Panc1 (cell line): ENCODE measurements at regions not wholly inside any gene's neighbourhood (a gene's known extent, or its start where the extent isn't known, plus 50 kb on each side); places are given as distances from the start of the nearest gene placed in this dataset.
"Not testable (repeated sequence)": the region's sequence is repeated elsewhere in the genome, so short reads cannot be mapped to it uniquely, and the experiment has no call there.

Experiments used
- ATAC-seq: fragments of 200-7000 bp; cut with Tn5 transposase; 2 replicates; pipeline ENCODE4 v1.9.1; 2020; ENCODE audit warnings: mild to moderate bottlenecking, moderate library complexity
- BruUV-seq: library from RNA; stranded (reverse); fragments of 400-500 nt; replicated peaks from 2 replicates; lab custom pipeline; 2021; lab: Mats Ljungman, UMichigan
- CTCF ChIA-PET: fragments of 300-600 bp; sonication (Branson Sonifier 250); formaldehyde crosslinking; loops from one replicate; lab custom pipeline; 2022; ENCODE audit warnings: antibody characterized with exemption; lab: Charles Lee
- POLR2A ChIA-PET: fragments of 300-600 bp; sonication (Branson Sonifier 250); formaldehyde crosslinking; loops from one replicate; lab custom pipeline; 2022; ENCODE audit warnings: antibody characterized with exemption; lab: Charles Lee
- DNase-seq: peaks from one replicate; pipeline ENCODE4 v3.0.0-alpha.2; 2010; ENCODE audit warnings: low read depth, low spot score
- H3K27ac ChIP-seq: 2 replicates; pipeline ENCODE4 v1.5.1; 2011; ENCODE audit warnings: mild to moderate bottlenecking, low read length, inconsistent platforms
- H3K27me3 ChIP-seq: fragments of 200-500 bp; sonication (Bioruptor generic); 2 replicates; pipeline ENCODE4 v1.6.0; 2014; ENCODE audit warnings: low read length, inconsistent platforms; ENCODE audit not compliant: control insufficient read depth, insufficient read depth
- H3K36me3 ChIP-seq: fragments of 200-500 bp; sonication (Bioruptor generic); 2 replicates; pipeline ENCODE4 v1.5.1; 2014; ENCODE audit warnings: inconsistent platforms, mild to moderate bottlenecking, low read length, moderate library complexity; ENCODE audit not compliant: control insufficient read depth, insufficient read depth
- H3K4me1 ChIP-seq: 2 replicates; pipeline ENCODE4 v1.5.1; 2011; ENCODE audit warnings: inconsistent platforms, mild to moderate bottlenecking, low read length, moderate library complexity; ENCODE audit not compliant: control insufficient read depth, insufficient read depth
- H3K4me3 ChIP-seq, 2 experiments: 2 replicates each; pipeline ENCODE4 v1.5.1; 2011 to 2012; ENCODE audit warnings: low read depth in 2 of 2, low read length in 2 of 2, mild to moderate bottlenecking in 2 of 2, inconsistent platforms in 1 of 2, moderate library complexity in 1 of 2
- H3K9me3 ChIP-seq: fragments of 200-500 bp; sonication (Bioruptor generic); 2 replicates; pipeline ENCODE4 v1.5.1; 2014; ENCODE audit warnings: low read depth, mild to moderate bottlenecking, inconsistent platforms, low read length, moderate library complexity; ENCODE audit not compliant: control insufficient read depth, insufficient read depth
- POLR2AphosphoS5 ChIP-seq: IDR thresholded peaks from 2 replicates; pipeline ENCODE4 v1.6.1; 2012; ENCODE audit warnings: mild to moderate bottlenecking, low read depth, low read length, moderate library complexity
- SIN3A ChIP-seq: IDR thresholded peaks from 2 replicates; pipeline ENCODE4 v1.6.1; 2012; ENCODE audit warnings: low read depth, mild to moderate bottlenecking, low read length, moderate library complexity, borderline replicate concordance; ENCODE audit not compliant: insufficient read depth
- TCF7L2 ChIP-seq: IDR thresholded peaks from 2 replicates; pipeline ENCODE4 v1.6.1; 2011; ENCODE audit warnings: mild to moderate bottlenecking, low read depth, low read length, inconsistent platforms
- in situ Hi-C: cut with HindIII; loops from 2 replicates; pipeline ENCODE4 v1.10.0; 2016; ENCODE audit warnings: low sequenced_read_pairs, low pct_unique_long_range_greater_than_20kb
- intact Hi-C: fragments of 100-400 bp; cut with micrococcal nuclease; formaldehyde crosslinking; loops from one replicate; pipeline ENCODE4 v1.10.0; 2022; ENCODE audit not compliant: unreplicated experiment
- TF ChIP-seq, protein P1 (sequence below), 2 experiments: IDR thresholded peaks; 2 replicates each; pipeline ENCODE4 v1.6.1; 2011 to 2012; ENCODE audit warnings: low read depth in 2 of 2, control low read depth in 1 of 2, low read length in 1 of 2, mild to moderate bottlenecking in 1 of 2, moderate library complexity in 1 of 2; ENCODE audit not compliant: insufficient read depth in 1 of 2
- TF ChIP-seq, protein P2 (sequence below): fragments of 450-650 bp; IDR thresholded peaks from 2 replicates; pipeline ENCODE4 v1.5.1; 2017; ENCODE audit warnings: mild to moderate bottlenecking

GRCh38 chr3:118151164-118151563, 883.5 kb downstream of the IGSF11 start:
- TF ChIP-seq POLR2AphosphoS5 (no peak), SIN3A (no peak), TCF7L2 (no peak)
- TF ChIP-seq, protein P1, sequence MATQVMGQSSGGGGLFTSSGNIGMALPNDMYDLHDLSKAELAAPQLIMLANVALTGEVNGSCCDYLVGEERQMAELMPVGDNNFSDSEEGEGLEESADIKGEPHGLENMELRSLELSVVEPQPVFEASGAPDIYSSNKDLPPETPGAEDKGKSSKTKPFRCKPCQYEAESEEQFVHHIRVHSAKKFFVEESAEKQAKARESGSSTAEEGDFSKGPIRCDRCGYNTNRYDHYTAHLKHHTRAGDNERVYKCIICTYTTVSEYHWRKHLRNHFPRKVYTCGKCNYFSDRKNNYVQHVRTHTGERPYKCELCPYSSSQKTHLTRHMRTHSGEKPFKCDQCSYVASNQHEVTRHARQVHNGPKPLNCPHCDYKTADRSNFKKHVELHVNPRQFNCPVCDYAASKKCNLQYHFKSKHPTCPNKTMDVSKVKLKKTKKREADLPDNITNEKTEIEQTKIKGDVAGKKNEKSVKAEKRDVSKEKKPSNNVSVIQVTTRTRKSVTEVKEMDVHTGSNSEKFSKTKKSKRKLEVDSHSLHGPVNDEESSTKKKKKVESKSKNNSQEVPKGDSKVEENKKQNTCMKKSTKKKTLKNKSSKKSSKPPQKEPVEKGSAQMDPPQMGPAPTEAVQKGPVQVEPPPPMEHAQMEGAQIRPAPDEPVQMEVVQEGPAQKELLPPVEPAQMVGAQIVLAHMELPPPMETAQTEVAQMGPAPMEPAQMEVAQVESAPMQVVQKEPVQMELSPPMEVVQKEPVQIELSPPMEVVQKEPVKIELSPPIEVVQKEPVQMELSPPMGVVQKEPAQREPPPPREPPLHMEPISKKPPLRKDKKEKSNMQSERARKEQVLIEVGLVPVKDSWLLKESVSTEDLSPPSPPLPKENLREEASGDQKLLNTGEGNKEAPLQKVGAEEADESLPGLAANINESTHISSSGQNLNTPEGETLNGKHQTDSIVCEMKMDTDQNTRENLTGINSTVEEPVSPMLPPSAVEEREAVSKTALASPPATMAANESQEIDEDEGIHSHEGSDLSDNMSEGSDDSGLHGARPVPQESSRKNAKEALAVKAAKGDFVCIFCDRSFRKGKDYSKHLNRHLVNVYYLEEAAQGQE (IDR thresholded peaks at IDR 0.05; ENCODE audit: insufficient read depth in 1 of 2, low read depth in 2 of 2, low read length in 1 of 2), result no peak
- TF ChIP-seq, protein P2, sequence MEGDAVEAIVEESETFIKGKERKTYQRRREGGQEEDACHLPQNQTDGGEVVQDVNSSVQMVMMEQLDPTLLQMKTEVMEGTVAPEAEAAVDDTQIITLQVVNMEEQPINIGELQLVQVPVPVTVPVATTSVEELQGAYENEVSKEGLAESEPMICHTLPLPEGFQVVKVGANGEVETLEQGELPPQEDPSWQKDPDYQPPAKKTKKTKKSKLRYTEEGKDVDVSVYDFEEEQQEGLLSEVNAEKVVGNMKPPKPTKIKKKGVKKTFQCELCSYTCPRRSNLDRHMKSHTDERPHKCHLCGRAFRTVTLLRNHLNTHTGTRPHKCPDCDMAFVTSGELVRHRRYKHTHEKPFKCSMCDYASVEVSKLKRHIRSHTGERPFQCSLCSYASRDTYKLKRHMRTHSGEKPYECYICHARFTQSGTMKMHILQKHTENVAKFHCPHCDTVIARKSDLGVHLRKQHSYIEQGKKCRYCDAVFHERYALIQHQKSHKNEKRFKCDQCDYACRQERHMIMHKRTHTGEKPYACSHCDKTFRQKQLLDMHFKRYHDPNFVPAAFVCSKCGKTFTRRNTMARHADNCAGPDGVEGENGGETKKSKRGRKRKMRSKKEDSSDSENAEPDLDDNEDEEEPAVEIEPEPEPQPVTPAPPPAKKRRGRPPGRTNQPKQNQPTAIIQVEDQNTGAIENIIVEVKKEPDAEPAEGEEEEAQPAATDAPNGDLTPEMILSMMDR, result no peak
- in situ Hi-C loops (no loop called here), intact Hi-C loops (no loop called here)
- ChIA-PET CTCF (no interaction called here), POLR2A (no interaction called here)
- H3K27ac ChIP-seq, result no peak overlapping the region
- H3K9me3 ChIP-seq, result peaks cover 23% of the 10 kb centered on the region
- no peaks in the 10 kb centered on the region for H3K4me1 ChIP-seq
- no peaks in the 10 kb centered on the region for H3K27me3 ChIP-seq
- no peaks in the 10 kb centered on the region for H3K36me3 ChIP-seq
- no TSS peak for BruUV-seq
- no peak overlapping the region for H3K4me3 ChIP-seq
- DNase-seq, result no peak
- ATAC-seq, result no peak

DNA sequence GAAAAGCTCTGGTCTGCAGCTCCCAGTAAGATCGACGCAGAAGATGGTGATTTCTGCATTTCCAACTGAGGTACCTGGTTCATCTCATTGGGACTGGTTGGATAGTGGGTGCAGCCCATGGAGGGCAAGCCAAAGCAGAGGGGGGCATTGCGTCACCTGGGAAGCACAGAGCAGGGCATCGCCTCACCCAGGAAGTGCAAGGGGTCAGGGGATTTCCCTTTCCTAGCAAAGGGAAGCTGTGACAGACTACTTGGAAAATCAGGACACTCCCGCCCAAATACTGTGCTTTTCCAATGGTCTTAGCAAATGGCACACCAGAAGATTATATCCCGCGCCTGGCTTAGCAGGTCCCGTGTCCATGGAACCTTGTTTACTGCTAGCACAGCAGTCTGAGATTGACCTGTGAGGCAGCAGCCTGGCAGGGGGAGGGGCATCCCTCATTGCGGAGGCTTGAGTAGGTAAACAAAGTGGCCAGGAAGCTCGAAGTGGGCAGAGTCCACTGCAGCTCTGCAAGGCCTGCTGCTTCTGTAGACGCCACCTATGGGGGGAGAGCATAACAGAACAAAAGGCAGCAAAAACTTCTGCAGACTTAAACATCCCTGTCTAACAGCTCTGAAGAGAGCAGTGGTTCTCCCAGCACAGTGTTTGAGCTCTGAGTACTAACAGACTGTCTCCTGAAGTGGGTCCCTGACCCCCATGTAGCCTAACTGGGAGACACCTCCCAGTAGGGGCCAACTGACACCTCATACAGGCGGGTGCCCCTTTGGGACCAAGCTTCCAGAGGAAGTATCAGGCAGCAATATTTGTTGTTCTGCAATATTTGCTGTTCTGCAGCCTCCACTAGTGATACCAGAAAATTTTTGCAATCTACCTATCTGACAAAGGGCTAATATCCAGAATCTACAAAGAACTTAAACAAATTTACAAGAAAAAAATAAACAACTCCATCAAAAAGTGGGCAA, 871.7 kb downstream of the IGSF11 start:
- H3K4me1 ChIP-seq, H3K9me3 ChIP-seq, POLR2A ChIA-PET, BruUV-seq, in situ Hi-C loops, DNase-seq, intact Hi-C loops, H3K4me3 ChIP-seq, CTCF ChIA-PET, H3K27me3 ChIP-seq, H3K36me3 ChIP-seq, H3K27ac ChIP-seq, ATAC-seq: not testable (repeated sequence)

DNA sequence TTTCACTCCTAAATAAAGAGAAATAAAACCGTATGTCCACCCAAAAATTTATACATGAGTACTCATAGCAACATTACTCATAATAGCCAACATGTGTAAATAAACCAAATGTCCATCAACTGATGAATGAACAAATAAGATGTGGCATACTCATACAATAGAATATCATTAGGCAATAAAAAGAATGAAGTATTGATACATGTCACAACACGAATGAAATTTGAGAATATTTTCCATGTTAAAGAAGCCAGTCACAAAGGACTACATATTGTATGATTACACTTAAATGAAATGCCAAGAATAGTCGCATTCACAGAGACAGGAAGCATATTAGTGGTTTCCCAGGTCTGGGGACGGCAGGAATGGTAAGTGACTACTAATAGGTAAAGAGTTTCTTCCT, 869.2 kb downstream of the IGSF11 start:
- Histone ChIP-seq H3K27me3 (no peaks in the 10 kb centered on the region), H3K4me3 (no peak overlapping the region), H3K36me3 (no peaks in the 10 kb centered on the region), H3K27ac (no peak overlapping the region), H3K4me1 (no peaks in the 10 kb centered on the region), H3K9me3 (no peaks in the 10 kb centered on the region)
- no peak for DNase-seq
- TF ChIP-seq, protein P2, result no peak
- TF ChIP-seq, protein P1 (IDR thresholded peaks at IDR 0.05; ENCODE audit: insufficient read depth in 1 of 2, low read depth in 2 of 2, low read length in 1 of 2), result no peak
- TF ChIP-seq SIN3A (no peak), POLR2AphosphoS5 (no peak), TCF7L2 (no peak)
- intact Hi-C loops, result no loop called here
- ChIA-PET POLR2A (no interaction called here), CTCF (no interaction called here)
- ATAC-seq, result no peak
- no TSS peak for BruUV-seq
- in situ Hi-C loops, result no loop called here
